ENCODE measurements at regions not wholly inside any gene's neighbourhood (a gene's known extent, or its start where the extent isn't known, plus 50 kb on each side); places are given as distances from the start of the nearest gene placed in this dataset.
"Not testable (repeated sequence)": the region's sequence is repeated elsewhere in the genome, so short reads cannot be mapped to it uniquely, and the experiment has no call there.

- DNase-seq (ENCODE audit: low read depth in 2 of 2), result no peak
Measured at GRCh38 chr5:63118221-63118620, 539.6 kb downstream of the LRRC70 start.

GRCh38 chr5:63111891-63112290, 533.3 kb downstream of the LRRC70 start:
- no peak for DNase-seq (ENCODE audit: low read depth in 2 of 2)

DNA sequence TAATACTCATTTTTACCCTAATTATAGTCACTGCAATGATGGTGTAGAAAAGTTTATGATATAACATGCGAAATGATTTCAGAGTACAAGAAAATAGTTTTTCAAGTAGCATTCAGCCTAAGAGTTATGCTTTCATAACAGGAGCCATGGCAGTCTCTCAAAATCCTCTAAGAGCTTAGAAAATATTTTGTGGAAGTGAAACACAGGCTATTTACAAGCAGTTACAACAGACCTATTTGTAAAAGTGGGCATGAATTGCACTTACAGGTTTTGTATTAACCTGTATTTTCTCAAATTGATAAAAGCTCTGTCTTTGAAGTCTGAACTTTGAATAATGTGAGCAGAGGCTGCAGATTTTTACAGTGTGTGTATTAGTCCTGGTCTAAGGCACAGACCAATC, 523.3 kb downstream of the LRRC70 start:
- no peak for DNase-seq (ENCODE audit: low read depth in 2 of 2)

GRCh38 chr5:63097286-63097685, 518.7 kb downstream of the LRRC70 start:
- DNase-seq (ENCODE audit: low read depth in 2 of 2), result no peak

DNA sequence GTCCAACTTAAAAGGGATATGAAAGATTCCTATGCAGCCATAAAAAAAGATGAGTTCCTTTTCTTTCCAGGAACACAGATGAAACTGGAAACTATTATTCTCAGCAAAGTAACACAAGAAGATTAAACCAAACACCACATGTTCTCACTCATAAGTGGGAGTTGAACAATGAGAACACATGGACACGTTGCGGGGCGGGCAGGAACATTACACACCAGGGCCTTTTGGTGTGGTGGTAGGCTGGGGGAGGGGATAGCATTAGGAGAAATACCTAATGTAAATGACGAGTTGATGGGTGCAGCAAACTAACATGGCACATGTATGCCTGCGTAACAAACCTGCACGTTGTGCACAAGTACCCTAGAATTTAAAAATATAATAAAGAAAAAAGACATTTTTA, 516.1 kb downstream of the LRRC70 start:
- DNase-seq (ENCODE audit: low read depth in 2 of 2), result no peak

DNA sequence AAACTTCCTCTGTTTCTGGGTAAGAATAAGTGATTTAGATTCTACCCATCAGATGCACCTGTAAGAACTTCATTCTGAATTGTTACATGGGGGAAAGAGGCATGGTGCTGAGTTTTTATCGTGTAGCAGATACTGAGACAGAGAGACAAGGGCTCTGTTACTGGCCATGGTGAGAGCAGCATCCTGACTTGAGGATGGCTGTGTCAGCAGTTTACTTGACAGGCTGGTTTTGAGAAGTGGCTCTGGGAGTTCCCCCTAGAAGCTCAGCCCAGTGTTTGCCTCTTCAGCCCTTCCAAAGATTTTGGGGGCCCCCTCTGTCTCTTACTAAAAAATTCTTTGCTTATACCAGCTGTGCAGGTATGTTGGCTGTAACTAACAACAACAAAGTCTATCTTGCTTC, 510.5 kb downstream of the LRRC70 start:
- DNase-seq (ENCODE audit: low read depth in 2 of 2), result no peak

DNA sequence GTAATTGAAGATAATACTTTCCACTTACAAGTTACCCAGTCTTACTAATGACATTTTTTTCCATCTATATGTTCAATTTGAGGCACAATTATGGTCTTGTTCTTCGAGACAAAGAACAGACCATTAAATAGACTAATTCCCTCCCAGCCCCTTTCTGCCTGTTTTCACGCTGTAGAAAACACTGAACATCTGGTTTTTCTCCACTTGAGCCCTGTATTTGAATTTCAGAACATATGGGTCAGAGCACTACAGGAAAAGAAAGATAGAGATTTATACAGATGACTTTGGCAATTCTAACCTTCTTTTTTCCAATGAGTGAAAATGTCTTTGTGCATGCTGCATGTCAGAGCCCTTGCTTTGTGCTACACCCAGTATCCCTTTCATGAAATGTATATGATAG, 506.9 kb downstream of the LRRC70 start:
- no peak for DNase-seq (ENCODE audit: low read depth in 2 of 2)

GRCh38 chr5:63083689-63084088, 505.1 kb downstream of the LRRC70 start:
- not testable (repeated sequence) for DNase-seq (ENCODE audit: low read depth in 2 of 2)

DNA sequence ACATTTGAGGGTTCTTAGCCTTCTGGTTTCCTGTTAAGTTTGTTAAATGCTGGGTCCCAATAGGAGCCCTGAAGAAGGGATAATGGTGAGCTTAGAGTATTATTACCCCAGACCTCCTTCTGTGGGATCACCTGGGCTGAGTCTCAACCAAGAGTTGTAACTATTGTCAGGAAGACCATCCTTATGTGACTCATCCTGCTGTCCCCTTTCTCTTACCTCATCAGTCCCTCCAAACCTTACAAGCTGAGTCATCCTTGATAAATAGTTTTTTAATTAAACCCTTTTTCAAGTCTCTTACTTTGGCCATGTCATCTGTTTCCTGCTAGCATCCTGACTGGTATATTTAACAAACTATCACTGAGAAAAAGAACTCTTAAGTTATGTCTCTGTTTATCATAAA, 502.8 kb downstream of the LRRC70 start:
- no peak for DNase-seq (ENCODE audit: low read depth in 2 of 2)

DNA sequence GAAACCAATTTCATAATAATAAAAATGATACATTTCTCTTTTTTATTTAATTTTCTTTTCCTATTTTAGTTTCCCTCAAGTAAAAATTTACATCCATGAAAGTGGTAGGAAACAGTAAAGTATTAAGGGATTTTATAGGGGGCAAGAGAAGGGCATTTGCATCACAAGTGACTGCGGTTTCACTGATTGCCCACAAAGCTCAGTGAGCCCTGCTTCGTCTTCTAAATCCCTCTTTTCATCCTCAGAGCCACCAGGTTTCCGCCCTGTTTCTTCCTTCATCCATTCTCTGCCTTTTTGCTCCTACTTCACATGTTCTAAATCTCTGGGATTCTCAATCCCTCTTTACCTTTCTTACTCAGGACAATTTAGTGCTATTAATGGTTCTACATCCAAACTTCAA, 491.4 kb downstream of the LRRC70 start:
- DNase-seq (ENCODE audit: low read depth in 2 of 2), result no peak

DNA sequence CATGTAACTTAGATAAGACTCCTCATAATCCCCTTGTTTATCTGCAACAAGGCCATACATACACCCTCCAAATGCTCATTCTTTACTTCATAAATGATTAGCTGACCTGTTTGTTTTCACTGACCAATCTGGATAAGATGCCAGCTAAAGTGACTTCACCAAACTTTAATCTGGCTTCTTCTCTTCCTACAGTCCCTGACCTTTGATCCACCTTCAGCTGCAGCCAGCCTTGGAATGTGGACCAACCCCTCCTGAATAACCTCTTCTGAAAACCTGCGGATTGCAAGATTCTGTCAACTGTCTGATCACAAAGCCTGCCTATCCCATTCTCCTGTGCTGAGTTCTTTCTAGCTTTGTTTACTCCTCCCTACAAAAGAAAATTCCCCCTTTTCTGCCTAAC, 476.8 kb downstream of the LRRC70 start:
- no peak for DNase-seq (ENCODE audit: low read depth in 2 of 2)

GRCh38 chr5:63053019-63053638, 474.5 kb downstream of the LRRC70 start:
- no peak for DNase-seq (ENCODE audit: low read depth in 2 of 2)

GRCh38 chr5:63050916-63051315, 472.3 kb downstream of the LRRC70 start:
- DNase-seq (ENCODE audit: low read depth in 2 of 2), result no peak

DNA sequence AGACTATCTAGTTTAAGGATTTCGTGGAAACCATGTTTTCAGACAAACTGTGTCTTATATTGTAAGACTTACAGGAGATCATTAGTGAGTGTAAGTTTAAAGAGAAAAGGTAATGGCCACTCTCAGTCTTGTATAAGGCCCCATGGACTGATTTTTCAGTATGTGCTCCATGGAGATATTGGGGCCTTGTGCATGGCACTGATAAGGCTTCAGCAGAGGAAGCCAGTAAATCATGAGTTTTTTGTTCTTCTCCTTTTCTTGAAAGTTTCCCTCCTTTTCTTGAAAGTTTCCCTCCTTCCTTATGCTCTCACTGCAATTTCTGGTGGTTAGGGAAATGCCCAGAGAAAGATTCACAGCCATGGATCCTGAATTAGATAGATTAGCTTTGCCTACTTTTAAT, 471.3 kb downstream of the LRRC70 start:
- no peak for DNase-seq (ENCODE audit: low read depth in 2 of 2)

GRCh38 chr5:63043792-63044191, 465.2 kb downstream of the LRRC70 start:
- no peak for DNase-seq (ENCODE audit: low read depth in 2 of 2)

DNA sequence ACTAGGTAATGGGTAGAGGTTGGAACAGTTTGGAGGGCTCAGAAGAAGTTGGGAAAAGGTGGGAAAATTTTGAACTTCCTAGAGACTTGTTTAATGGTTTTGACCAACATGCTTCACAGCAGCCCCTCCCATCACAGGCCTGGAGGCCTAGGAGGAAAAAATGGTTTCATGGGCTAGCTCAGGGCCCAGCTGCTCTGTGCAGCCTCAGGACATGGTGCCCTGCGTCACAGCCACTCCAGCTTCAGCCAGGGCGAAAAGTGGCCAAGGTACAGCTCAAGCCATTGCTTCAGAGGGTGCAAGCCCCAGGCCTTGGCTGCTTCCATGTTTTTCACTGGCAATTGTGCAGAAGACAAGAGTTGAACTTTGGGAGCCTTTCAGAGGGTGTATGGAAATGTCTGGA, 453.7 kb downstream of the LRRC70 start:
- no peak for DNase-seq (ENCODE audit: low read depth in 2 of 2)

GRCh38 chr5:63029891-63030290, 451.3 kb downstream of the LRRC70 start:
- DNase-seq (ENCODE audit: low read depth in 2 of 2), result no peak

DNA sequence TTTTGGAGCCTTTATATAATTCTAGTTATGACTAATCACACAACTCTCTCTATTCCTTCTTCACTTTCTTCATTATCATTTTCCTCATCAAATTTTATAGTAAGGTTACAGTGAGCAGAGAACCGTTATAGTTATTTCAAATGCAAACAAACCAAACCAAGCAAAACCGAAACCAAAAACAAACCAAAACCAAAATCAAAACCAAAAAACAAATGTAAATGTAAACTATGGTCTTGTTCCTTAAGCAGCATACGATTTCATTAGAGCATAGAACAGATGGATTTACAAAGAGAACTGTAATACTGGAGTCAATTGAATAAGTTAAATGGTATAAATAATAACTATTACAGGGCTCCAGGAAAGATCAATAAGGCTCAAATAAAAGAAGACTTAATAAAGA, 447.1 kb downstream of the LRRC70 start:
- DNase-seq (ENCODE audit: low read depth in 2 of 2), result no peak

DNA sequence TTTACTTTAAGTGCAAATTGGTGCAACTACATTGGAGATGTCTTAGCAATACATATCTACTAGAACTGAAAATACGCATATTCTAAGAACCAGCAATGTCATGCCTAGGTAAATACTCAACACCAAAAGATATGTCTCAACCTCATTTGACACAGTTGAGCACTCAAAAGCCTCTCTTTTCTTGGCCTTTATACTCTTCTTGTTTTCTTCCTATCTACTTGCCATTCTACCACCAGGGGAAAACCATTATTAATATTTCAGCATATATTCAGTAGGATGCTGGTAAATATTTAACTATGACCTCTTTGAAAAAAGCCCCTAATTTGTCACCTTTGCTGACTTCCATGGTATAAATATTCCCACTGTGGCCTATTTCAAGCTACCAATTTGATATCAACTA, 443.8 kb downstream of the LRRC70 start:
- DNase-seq (ENCODE audit: low read depth in 2 of 2), result no peak

- no peak for DNase-seq (ENCODE audit: low read depth in 2 of 2)
Measured at GRCh38 chr5:63011158-63011557, 432.5 kb downstream of the LRRC70 start.

- no peak for DNase-seq (ENCODE audit: low read depth in 2 of 2)
Measured at GRCh38 chr5:63008195-63008594, 429.6 kb downstream of the LRRC70 start.

DNA sequence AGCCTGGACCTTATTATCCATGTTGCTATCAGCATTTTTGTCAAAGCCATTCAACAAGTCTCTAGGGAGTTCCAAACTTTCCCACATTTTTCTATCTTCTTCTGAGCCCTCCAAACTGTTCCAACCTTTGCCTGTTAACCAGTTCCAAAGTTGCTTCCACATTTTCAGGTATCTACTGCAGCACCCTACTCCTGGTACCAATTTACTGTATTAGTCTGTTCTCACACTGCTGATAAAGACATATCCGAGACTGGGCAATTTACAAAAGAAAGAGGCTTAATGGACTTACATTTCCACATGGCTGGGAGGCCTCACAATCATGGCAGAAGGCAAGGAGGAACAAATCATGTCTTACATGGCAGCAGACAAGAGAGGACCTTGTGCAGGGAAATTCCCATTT, 416.2 kb downstream of the LRRC70 start:
- not testable (repeated sequence) for DNase-seq (ENCODE audit: low read depth in 2 of 2)

DNA sequence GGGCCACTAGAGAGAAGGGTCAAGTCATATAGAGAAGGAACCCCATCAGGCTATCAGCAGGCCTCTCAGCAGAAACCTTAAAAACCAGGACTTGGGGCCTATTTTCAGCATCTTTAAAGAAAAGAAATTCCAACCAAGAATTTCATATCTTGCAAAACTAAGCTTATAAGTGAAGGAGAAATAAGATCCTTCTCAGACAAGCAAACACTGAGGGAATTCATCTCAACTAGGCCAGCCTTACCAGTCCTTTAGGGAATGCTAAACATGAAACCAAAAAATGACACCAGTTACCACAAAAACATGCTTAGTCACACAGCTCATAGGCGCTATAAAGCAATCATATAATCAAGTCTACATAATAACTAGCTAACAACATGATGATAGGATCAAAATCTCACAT, 407.1 kb downstream of the LRRC70 start:
- no peak for DNase-seq (ENCODE audit: low read depth in 2 of 2)

GRCh38 chr5:62982348-62982747, 403.7 kb downstream of the LRRC70 start:
- DNase-seq (ENCODE audit: low read depth in 2 of 2), result no peak

DNA sequence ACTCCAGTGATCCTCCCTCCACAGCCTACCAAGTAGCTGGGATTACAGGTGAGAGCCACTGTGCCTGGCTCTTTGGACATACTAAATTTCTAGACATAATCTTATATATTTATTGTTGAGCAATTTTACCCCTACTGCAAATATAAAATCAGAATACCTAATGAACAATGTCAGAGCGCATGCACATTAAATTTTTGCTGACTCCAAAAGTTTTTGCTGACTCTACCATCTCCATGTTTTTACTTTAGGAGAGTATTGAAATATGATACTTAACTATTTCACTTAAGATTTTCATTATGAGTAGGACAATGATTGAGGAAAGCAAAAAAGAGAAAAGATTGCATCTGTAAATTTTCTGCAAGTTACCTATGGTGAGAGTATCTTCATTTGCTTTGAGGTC, 402.3 kb downstream of the LRRC70 start:
- DNase-seq (ENCODE audit: low read depth in 2 of 2), result no peak
